ENCODE measurements at regions not wholly inside any gene's neighbourhood (a gene's known extent, or its start where the extent isn't known, plus 50 kb on each side); places are given as distances from the start of the nearest gene placed in this dataset.

DNA sequence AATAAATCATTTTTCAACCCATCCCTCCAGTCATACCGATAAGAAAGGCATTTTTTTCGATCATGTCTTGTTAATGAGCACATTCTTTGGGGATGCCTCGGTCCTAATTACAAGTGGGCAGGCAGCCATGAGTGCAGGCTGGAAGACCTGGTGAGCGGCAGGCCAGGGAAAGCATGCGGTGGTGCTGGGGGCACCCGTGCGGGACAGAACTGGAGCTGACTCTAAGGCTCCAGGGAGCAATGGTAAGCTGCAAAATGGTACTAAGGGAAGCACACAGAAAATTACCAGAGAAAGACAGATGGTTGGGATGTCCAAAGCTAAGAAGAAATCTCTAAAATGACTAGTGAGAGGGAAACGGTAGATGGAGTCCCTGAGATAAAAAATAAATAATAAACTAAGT, 411.0 kb upstream of the AGA start:
- no peaks in the 10 kb centered on the region for H3K79me1 ChIP-seq (ENCODE audit: low read depth in 1 of 2, low read length in 2 of 2)
- no peak overlapping the region for H2AK9ac ChIP-seq (replicated peaks; ENCODE audit: low read depth, low read length, poor library complexity)
- intact Hi-C loops (cut with micrococcal nuclease) (no loop called here), in situ Hi-C loops (cut with MboI; ENCODE audit: low sequenced_read_pairs) (no loop called here), dilution Hi-C loops (cut with HindIII; ENCODE audit: low sequenced_read_pairs, unreplicated experiment) (no loop called here)
- no peak overlapping the region for H2BK15ac ChIP-seq (ENCODE audit: low read depth, low read length)
- H3K9me1 ChIP-seq (ENCODE audit: insufficient read depth, low read length), result no peaks in the 10 kb centered on the region
- H3K4ac ChIP-seq (ENCODE audit: low read depth, low read length), result no peak overlapping the region
- ATAC-seq (ENCODE audit: low read depth) (no peak), DNase-seq (no peak)
- no peak overlapping the region for H4K8ac ChIP-seq (ENCODE audit: low read depth in 2 of 2, low read length in 2 of 2)
- no peaks in the 10 kb centered on the region for H3K36me3 ChIP-seq (ENCODE audit: control insufficient read depth, insufficient read depth, low read length)
- no peak overlapping the region for H3K56ac ChIP-seq (ENCODE audit: extremely low read depth, insufficient read depth, low read length)
- WGBS, 2 experiments (ENCODE audit: extremely low coverage in 2 of 2, insufficient read length in 1 of 2), result 93% methylated on average over 3 of the region's 8 CpGs; no CpG with 5 or more reads in 1 of the 2 experiments
- no peak overlapping the region for H4K5ac ChIP-seq (ENCODE audit: low read depth, low read length)
- no peak overlapping the region for H3K27ac ChIP-seq (ENCODE audit: insufficient read depth, low read length)
- H3K18ac ChIP-seq (ENCODE audit: low read depth, low read length), result no peak overlapping the region
- no peak for TF ChIP-seq RAD21 (IDR thresholded peaks at IDR 0.05; ENCODE audit: low read length)
- TF ChIP-seq CTCF (conservative IDR thresholded peaks at IDR 0.05; ENCODE audit: low read depth, low read length), result no peak
- TF ChIP-seq MAZ (IDR thresholded peaks at IDR 0.05; ENCODE audit: borderline replicate concordance, low read depth, low read length), result no peak
- TF ChIP-seq FOS (IDR thresholded peaks at IDR 0.05; ENCODE audit: low read depth, low read length), result no peak
- TF ChIP-seq USF2 (IDR thresholded peaks at IDR 0.05; ENCODE audit: low read depth, low read length), result no peak
- TF ChIP-seq SMC3 (IDR thresholded peaks at IDR 0.05; ENCODE audit: low read depth, low read length), result no peak
- TF ChIP-seq, protein P1, sequence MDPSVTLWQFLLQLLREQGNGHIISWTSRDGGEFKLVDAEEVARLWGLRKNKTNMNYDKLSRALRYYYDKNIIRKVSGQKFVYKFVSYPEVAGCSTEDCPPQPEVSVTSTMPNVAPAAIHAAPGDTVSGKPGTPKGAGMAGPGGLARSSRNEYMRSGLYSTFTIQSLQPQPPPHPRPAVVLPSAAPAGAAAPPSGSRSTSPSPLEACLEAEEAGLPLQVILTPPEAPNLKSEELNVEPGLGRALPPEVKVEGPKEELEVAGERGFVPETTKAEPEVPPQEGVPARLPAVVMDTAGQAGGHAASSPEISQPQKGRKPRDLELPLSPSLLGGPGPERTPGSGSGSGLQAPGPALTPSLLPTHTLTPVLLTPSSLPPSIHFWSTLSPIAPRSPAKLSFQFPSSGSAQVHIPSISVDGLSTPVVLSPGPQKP (IDR thresholded peaks at IDR 0.05; ENCODE audit: borderline replicate concordance, low read depth, low read length), result no peak
- no peak for TF ChIP-seq RFX5 (IDR thresholded peaks at IDR 0.05; ENCODE audit: low read depth, low read length)
- TF ChIP-seq BHLHE40 (IDR thresholded peaks at IDR 0.05; ENCODE audit: low read depth, low read length), result no peak
- no peak for TF ChIP-seq RCOR1 (IDR thresholded peaks at IDR 0.05; ENCODE audit: insufficient replicate concordance, low read length)
- no peak for TF ChIP-seq MXI1 (IDR thresholded peaks at IDR 0.05; ENCODE audit: borderline replicate concordance, low read depth, low read length)
- TF ChIP-seq NFE2L2 (IDR thresholded peaks at IDR 0.05; ENCODE audit: low read depth, low read length), result no peak
- no peak for TF ChIP-seq CEBPB (IDR thresholded peaks at IDR 0.05; ENCODE audit: low read depth, low read length)
- no peak for TF ChIP-seq MAFK (IDR thresholded peaks at IDR 0.05; ENCODE audit: low read depth, low read length)
- TF ChIP-seq CHD1 (IDR thresholded peaks at IDR 0.05; ENCODE audit: low read depth, low read length), result no peak
- no peak for TF ChIP-seq POLR2A (IDR thresholded peaks at IDR 0.05; ENCODE audit: low read depth, low read length)
- ChIA-PET CTCF (no interaction called here), POLR2A (ENCODE audit: unreplicated experiment) (no interaction called here)
- no peaks in the 10 kb centered on the region for H3K27me3 ChIP-seq (ENCODE audit: control insufficient read depth, insufficient read depth, low read length)
- no peak overlapping the region for H4K91ac ChIP-seq (ENCODE audit: insufficient read depth, low read depth, low read length)
- no peak overlapping the region for H3K9ac ChIP-seq (ENCODE audit: low read depth, low read length)
- H2AFZ ChIP-seq (replicated peaks; ENCODE audit: low read length, poor library complexity), result no peak overlapping the region
- no peak overlapping the region for H3K4me2 ChIP-seq (ENCODE audit: low read depth, low read length)
- no TSS peak for BruUV-seq (replicated peaks)
- H2AK5ac ChIP-seq (ENCODE audit: low read depth, low read length), result no peak overlapping the region
- no peak overlapping the region for H3K4me3 ChIP-seq (ENCODE audit: insufficient read depth, low read depth, low read length)
- no peak overlapping the region for H2BK5ac ChIP-seq (ENCODE audit: low read depth, low read length, poor library complexity, severe bottlenecking)
- H3K14ac ChIP-seq (replicated peaks; ENCODE audit: low read depth, low read length), result no peak overlapping the region
- H3K23ac ChIP-seq (ENCODE audit: low read depth, low read length), result no peak overlapping the region
- H4K20me1 ChIP-seq (ENCODE audit: insufficient read depth, low read length), result no peaks in the 10 kb centered on the region
- H3K9me3 ChIP-seq (ENCODE audit: control insufficient read depth, insufficient read depth, low read length), result no peaks in the 10 kb centered on the region
- H2BK20ac ChIP-seq (ENCODE audit: low read depth, low read length), result no peak overlapping the region
- no peak overlapping the region for H2BK120ac ChIP-seq (ENCODE audit: low read depth, low read length)
- H3K4me1 ChIP-seq (ENCODE audit: control insufficient read depth, insufficient read depth, low read length), result no peaks in the 10 kb centered on the region

Data from IMR-90 (cell line).